Hepatocyte (in vitro differentiated cells): ENCODE measurements at regions not wholly inside any gene's neighbourhood (a gene's known extent, or its start where the extent isn't known, plus 50 kb on each side); places are given as distances from the start of the nearest gene placed in this dataset.

ENCODE experiments used
- DNase-seq: peaks from one replicate; pipeline ENCODE4 v3.0.0-alpha.2; 2016; ENCODE audit warnings: low spot score
- H2AFZ ChIP-seq: fragments of 200-600 bp; sonication (generic); 2 replicates; pipeline ENCODE4 v1.6.0; 2016; ENCODE audit warnings: antibody characterized with exemption, mild to moderate bottlenecking
- H3K27ac ChIP-seq: fragments of 200-600 bp; sonication (generic); 2 replicates; pipeline ENCODE4 v1.5.1; 2016; ENCODE audit warnings: mild to moderate bottlenecking
- H3K27me3 ChIP-seq: fragments of 200-600 bp; sonication (generic); 2 replicates; pipeline ENCODE4 v1.6.1; 2016
- H3K36me3 ChIP-seq: fragments of 200-600 bp; sonication (generic); replicated peaks from 2 replicates; pipeline ENCODE4 v1.5.1; 2016; ENCODE audit warnings: low read depth; ENCODE audit not compliant: insufficient read depth
- H3K4me1 ChIP-seq: fragments of 200-600 bp; sonication (generic); 2 replicates; pipeline ENCODE4 v1.5.1; 2016; ENCODE audit warnings: mild to moderate bottlenecking, moderate library complexity; ENCODE audit not compliant: insufficient read depth
- H3K4me2 ChIP-seq: fragments of 200-600 bp; sonication (generic); 2 replicates; pipeline ENCODE4 v1.6.0; 2016
- H3K4me3 ChIP-seq: fragments of 200-600 bp; sonication (generic); 2 replicates; pipeline ENCODE4 v1.5.1; 2016; ENCODE audit warnings: mild to moderate bottlenecking
- H3K79me2 ChIP-seq: fragments of 200-600 bp; sonication (generic); 2 replicates; pipeline ENCODE4 v1.6.0; 2017; ENCODE audit warnings: mild to moderate bottlenecking
- H3K9me2 ChIP-seq: fragments of 200-600 bp; sonication (generic); replicated peaks from 2 replicates; pipeline ENCODE4 v1.6.0; 2017; ENCODE audit warnings: mild to moderate bottlenecking; ENCODE audit not compliant: insufficient read depth
- H3K9me3 ChIP-seq: fragments of 200-600 bp; sonication (generic); 2 replicates; pipeline ENCODE4 v1.5.1; 2016; ENCODE audit warnings: low read depth, mild to moderate bottlenecking
- H4K20me1 ChIP-seq: fragments of 200-600 bp; sonication (generic); 2 replicates; pipeline ENCODE4 v1.6.0; 2016; ENCODE audit warnings: mild to moderate bottlenecking; ENCODE audit not compliant: insufficient read depth, poor library complexity, severe bottlenecking
- EZH2 ChIP-seq: fragments of 200-600 bp; sonication (generic); IDR thresholded peaks from 2 replicates; pipeline ENCODE4 v1.6.1; 2016; ENCODE audit warnings: antibody characterized with exemption, mild to moderate bottlenecking, borderline replicate concordance
- EZH2phosphoT487 ChIP-seq: fragments of 200-600 bp; sonication (generic); IDR thresholded peaks from one replicate; pipeline ENCODE4 v1.6.1; 2018; ENCODE audit warnings: antibody characterized with exemption, mild to moderate bottlenecking, low read depth, moderate library complexity; ENCODE audit not compliant: unreplicated experiment, severe bottlenecking
- WGBS: methylation state at CpG from one replicate; pipeline ENCODE4 v1.1.6; 2016; ENCODE audit warnings: low lambda C conversion rate; ENCODE audit errors: missing lambda C conversion rate; 5-methylcytosine and 5-hydroxymethylcytosine counted together
- TF ChIP-seq, protein P1 (sequence below): fragments of 200-600 bp; sonication (generic); IDR thresholded peaks from 2 replicates; pipeline ENCODE4 v1.5.1; 2016; ENCODE audit warnings: antibody characterized with exemption, mild to moderate bottlenecking; ENCODE audit not compliant: poor library complexity

DNA sequence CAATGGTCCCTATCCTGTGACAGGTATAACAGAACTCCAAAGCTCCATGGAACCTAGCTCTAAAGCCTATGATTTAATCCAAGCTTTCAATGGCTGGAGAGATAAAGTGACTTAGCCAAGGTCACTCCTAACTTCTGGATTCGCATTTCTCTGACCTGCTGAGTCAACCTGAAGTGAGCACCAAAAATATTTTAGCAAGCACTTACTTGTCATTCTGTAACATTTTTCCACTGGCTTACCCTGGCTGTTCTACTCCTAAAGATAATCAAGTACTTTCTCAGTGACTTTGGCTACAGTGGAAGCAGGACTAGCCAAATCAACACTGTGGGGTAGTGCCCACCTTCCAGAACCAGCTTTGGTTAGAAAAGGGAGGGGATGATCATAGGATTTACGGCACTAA, 188.3 kb downstream of the OGFRL1 start:
- Histone ChIP-seq H3K9me3 (no peaks in the 10 kb centered on the region), H3K4me2 (no peak overlapping the region), H3K4me1 (peaks cover 11% of the 10 kb centered on the region), H3K79me2 (no peaks in the 10 kb centered on the region), H2AFZ (no peak overlapping the region), H3K36me3 (no peaks in the 10 kb centered on the region), H3K27ac (no peak overlapping the region), H3K4me3 (no peak overlapping the region), H3K9me2 (no peaks in the 10 kb centered on the region), H4K20me1 (no peaks in the 10 kb centered on the region), H3K27me3 (no peaks in the 10 kb centered on the region)
- TF ChIP-seq, protein P1, sequence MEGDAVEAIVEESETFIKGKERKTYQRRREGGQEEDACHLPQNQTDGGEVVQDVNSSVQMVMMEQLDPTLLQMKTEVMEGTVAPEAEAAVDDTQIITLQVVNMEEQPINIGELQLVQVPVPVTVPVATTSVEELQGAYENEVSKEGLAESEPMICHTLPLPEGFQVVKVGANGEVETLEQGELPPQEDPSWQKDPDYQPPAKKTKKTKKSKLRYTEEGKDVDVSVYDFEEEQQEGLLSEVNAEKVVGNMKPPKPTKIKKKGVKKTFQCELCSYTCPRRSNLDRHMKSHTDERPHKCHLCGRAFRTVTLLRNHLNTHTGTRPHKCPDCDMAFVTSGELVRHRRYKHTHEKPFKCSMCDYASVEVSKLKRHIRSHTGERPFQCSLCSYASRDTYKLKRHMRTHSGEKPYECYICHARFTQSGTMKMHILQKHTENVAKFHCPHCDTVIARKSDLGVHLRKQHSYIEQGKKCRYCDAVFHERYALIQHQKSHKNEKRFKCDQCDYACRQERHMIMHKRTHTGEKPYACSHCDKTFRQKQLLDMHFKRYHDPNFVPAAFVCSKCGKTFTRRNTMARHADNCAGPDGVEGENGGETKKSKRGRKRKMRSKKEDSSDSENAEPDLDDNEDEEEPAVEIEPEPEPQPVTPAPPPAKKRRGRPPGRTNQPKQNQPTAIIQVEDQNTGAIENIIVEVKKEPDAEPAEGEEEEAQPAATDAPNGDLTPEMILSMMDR, result no peak
- TF ChIP-seq EZH2phosphoT487, result no peak
- TF ChIP-seq EZH2, result no peak
- 97% methylated on average over 2 of the region's 2 CpGs for WGBS
- no peak for DNase-seq

DNA sequence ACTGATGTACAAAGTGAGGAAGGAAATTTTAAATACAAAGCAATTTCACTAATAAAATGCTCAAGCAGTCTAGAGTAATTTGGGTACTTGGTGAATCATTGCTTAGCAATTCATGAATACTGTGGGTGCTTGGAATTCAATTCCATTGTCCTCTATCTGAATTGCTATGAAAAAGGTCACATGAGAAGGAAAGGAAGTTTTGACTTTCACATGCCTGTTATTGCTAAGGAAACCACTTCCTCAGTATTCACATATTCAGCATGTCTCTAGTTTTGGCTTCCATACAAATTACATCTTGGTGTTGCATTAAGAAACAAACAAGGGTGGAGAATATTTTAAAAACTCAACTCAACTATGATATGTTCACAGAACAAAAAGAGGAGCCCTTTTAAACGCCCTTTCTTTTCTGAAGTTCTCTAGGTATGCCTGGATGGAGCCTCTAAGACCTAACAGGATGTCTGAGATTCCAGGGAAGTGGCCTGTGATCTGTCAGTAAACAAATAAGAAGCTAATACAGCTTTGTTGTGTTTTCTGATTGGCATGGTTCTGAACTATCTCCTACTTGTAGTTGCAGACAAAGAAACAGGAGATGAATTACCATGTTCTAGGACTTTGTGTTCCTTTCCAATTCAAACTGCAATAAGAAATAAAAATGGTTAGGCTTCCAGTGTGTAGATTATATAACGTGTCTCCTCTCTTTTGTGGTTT, 190.4 kb downstream of the OGFRL1 start:
- WGBS, result 57% methylated on average over 2 of the region's 2 CpGs
- Histone ChIP-seq H3K36me3 (no peaks in the 10 kb centered on the region), H3K9me3 (no peaks in the 10 kb centered on the region), H3K4me3 (no peak overlapping the region), H3K27me3 (no peaks in the 10 kb centered on the region), H3K9me2 (no peaks in the 10 kb centered on the region), H3K4me2 (no peak overlapping the region), H4K20me1 (no peaks in the 10 kb centered on the region), H3K4me1 (peaks cover 11% of the 10 kb centered on the region), H3K79me2 (no peaks in the 10 kb centered on the region), H2AFZ (peak overlapping the region; percentile 36), H3K27ac (peak overlapping the region; percentile 52)
- DNase-seq, result no peak
- no peak for TF ChIP-seq EZH2

DNA sequence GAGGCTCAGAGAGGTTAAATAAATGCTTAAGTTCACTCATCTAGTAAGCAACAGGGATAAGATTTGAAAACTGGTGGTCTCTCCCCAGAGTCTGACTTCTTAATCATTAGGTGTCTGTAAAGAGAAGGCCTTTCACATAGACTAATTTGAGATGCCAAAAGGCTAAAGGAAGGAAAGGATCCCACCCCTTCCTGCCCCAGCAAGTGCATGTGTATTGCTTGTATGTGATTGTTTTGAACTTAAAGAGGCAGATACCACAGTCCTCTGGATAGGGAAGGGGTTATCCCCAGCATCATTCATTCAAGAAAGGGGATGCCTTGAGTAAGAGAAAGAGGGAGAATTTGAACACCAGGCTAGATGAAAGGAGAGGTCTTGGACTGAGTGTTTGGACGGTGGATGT, 192.0 kb downstream of the OGFRL1 start:
- no peaks in the 10 kb centered on the region for H3K9me3 ChIP-seq
- H3K27ac ChIP-seq, result no peak overlapping the region
- no peak for TF ChIP-seq EZH2phosphoT487
- no peak for TF ChIP-seq EZH2
- TF ChIP-seq, protein P1, result no peak
- H3K36me3 ChIP-seq, result no peaks in the 10 kb centered on the region
- H3K4me2 ChIP-seq, result no peak overlapping the region
- no peak for DNase-seq
- H3K4me1 ChIP-seq, result peaks cover 11% of the 10 kb centered on the region
- H3K9me2 ChIP-seq, result no peaks in the 10 kb centered on the region
- no peaks in the 10 kb centered on the region for H4K20me1 ChIP-seq
- H3K27me3 ChIP-seq, result no peaks in the 10 kb centered on the region
- no peak overlapping the region for H3K4me3 ChIP-seq
- H3K79me2 ChIP-seq, result no peaks in the 10 kb centered on the region
- H2AFZ ChIP-seq, result no peak overlapping the region
- WGBS, result 60% methylated on average over 1 of the region's 1 CpG

DNA sequence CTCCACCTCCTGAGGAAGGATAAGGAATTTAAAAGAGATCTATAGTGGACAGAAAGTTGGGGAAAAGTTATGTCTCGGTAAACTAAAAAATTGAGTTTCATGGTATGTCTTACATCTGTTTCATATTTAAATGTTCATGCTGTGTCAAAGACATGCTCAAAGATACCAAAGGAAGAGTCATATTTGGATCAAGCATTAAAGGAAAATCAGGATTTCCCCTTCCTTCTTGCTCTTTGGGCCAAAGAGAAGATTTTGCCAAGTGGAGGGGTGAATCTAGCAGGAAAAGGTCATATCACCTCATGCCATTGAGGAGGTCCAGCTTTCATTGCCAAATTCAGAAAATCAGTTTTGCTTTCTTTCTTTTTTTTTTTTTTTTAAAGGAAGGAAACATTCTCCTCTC, 192.4 kb downstream of the OGFRL1 start:
- WGBS, result 82% methylated on average over 1 of the region's 1 CpG
- Histone ChIP-seq H2AFZ (no peak overlapping the region), H3K27me3 (no peaks in the 10 kb centered on the region), H4K20me1 (no peaks in the 10 kb centered on the region), H3K36me3 (no peaks in the 10 kb centered on the region), H3K4me1 (peaks cover 11% of the 10 kb centered on the region), H3K9me3 (no peaks in the 10 kb centered on the region), H3K4me3 (no peak overlapping the region), H3K79me2 (no peaks in the 10 kb centered on the region), H3K4me2 (no peak overlapping the region), H3K9me2 (no peaks in the 10 kb centered on the region), H3K27ac (no peak overlapping the region)
- TF ChIP-seq, protein P1, result no peak
- TF ChIP-seq EZH2phosphoT487 (no peak), EZH2 (no peak)
- no peak for DNase-seq
